KMS-11 (cell line): ENCODE measurements at regions not wholly inside any gene's neighbourhood (a gene's known extent, or its start where the extent isn't known, plus 50 kb on each side); places are given as distances from the start of the nearest gene placed in this dataset.

ENCODE experiments used
- H2AFZ ChIP-seq: fragments of 200-600 bp; sonication (generic); 2 replicates; pipeline ENCODE4 v1.6.1; 2016; ENCODE audit warnings: antibody characterized with exemption, mixed run types, low read depth
- H3K27ac ChIP-seq: fragments of 200-600 bp; sonication (generic); 2 replicates; pipeline ENCODE4 v1.6.1; 2016; ENCODE audit warnings: mild to moderate bottlenecking, mixed run types
- H3K27me3 ChIP-seq: fragments of 200-600 bp; sonication (generic); 2 replicates; pipeline ENCODE4 v1.6.1; 2017; ENCODE audit warnings: mild to moderate bottlenecking, low read depth, mixed run types, moderate library complexity; ENCODE audit not compliant: insufficient read depth
- H3K36me3 ChIP-seq: fragments of 200-600 bp; sonication (generic); 2 replicates; pipeline ENCODE4 v1.6.1; 2017; ENCODE audit warnings: mild to moderate bottlenecking, mixed run types; ENCODE audit not compliant: insufficient read depth
- H3K4me1 ChIP-seq: fragments of 200-600 bp; sonication (generic); 2 replicates; pipeline ENCODE4 v1.6.1; 2016; ENCODE audit warnings: mild to moderate bottlenecking, low read depth, mixed run types; ENCODE audit not compliant: poor library complexity, severe bottlenecking
- H3K4me2 ChIP-seq: fragments of 200-600 bp; sonication (generic); 2 replicates; pipeline ENCODE4 v1.7.0; 2016; ENCODE audit warnings: mild to moderate bottlenecking, mixed run types
- H3K4me3 ChIP-seq: fragments of 200-600 bp; sonication (generic); IDR thresholded peaks from 2 replicates; pipeline ENCODE4 v1.6.1; 2017; ENCODE audit warnings: low read depth, low read length, mixed read lengths; ENCODE audit not compliant: insufficient read depth
- H3K79me2 ChIP-seq: fragments of 200-600 bp; sonication (generic); 2 replicates; pipeline ENCODE4 v1.6.1; 2016; ENCODE audit warnings: low read depth, mixed run types; ENCODE audit not compliant: insufficient read depth
- H3K9ac ChIP-seq: fragments of 200-600 bp; sonication (generic); 2 replicates; pipeline ENCODE4 v1.6.1; 2016; ENCODE audit warnings: mild to moderate bottlenecking, mixed run types
- H4K20me1 ChIP-seq: fragments of 200-600 bp; sonication (generic); 2 replicates; pipeline ENCODE4 v1.6.1; 2016; ENCODE audit warnings: mild to moderate bottlenecking, mixed run types; ENCODE audit not compliant: insufficient read depth
- CTCF ChIP-seq: fragments of 200-600 bp; sonication (generic); conservative IDR thresholded peaks from 2 replicates; pipeline ENCODE4 v1.6.1; 2017; ENCODE audit warnings: low read depth, mild to moderate bottlenecking, antibody characterized with exemption, low read length, moderate library complexity, mixed read lengths

DNA sequence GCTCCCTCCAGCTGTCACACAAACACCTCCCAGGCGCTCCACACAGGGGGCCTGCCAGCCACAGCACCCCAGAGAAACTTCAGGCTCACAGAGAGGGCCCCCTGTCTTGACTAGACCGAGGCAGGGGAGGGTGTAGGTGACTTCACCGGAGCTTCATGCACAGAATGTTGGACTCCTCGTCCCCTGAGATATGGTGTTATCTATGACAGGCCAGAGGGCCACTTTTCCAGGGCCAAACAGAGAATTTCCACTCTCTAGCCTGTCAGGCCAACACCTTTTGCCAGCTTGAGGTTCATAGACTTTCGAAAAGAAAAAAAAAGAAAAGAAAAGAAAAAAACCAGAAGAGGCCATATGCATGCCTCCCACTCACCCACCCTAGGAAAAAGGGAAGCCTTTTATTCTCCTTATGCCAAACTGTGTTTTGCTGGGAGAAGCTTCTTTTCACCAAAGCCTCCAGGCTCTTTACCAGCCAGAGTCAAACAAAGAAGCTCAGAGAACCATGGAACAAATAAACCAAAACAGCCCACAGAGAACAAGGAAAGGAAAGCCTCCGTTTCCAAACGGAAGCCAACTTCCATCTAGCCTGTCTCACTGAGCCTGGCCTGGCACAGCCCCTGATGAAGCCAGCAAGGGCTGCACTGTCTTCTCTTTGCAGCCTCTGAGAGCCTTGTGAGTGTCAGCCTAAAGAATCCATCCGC is 313.2 kb upstream of the JARID2 start:
- TF ChIP-seq CTCF = no peak
- Histone ChIP-seq H3K79me2 (no peaks in the 10 kb centered on the region), H3K36me3 (no peaks in the 10 kb centered on the region), H3K9ac (no peak overlapping the region), H3K27ac (no peak overlapping the region), H4K20me1 (no peaks in the 10 kb centered on the region), H3K4me3 (no peak overlapping the region), H3K27me3 (no peaks in the 10 kb centered on the region), H2AFZ (no peak overlapping the region), H3K4me1 (no peaks in the 10 kb centered on the region), H3K4me2 (no peak overlapping the region)

- Histone ChIP-seq H3K4me2 (no peak overlapping the region), H4K20me1 (no peaks in the 10 kb centered on the region), H3K9ac (no peak overlapping the region), H3K36me3 (no peaks in the 10 kb centered on the region), H3K27ac (no peak overlapping the region), H3K4me1 (no peaks in the 10 kb centered on the region), H3K27me3 (no peaks in the 10 kb centered on the region), H3K4me3 (no peak overlapping the region), H3K79me2 (no peaks in the 10 kb centered on the region), H2AFZ (no peak overlapping the region)
- no peak for TF ChIP-seq CTCF
Measured at GRCh38 chr6:14933183-14933544, 312.7 kb upstream of the JARID2 start.

DNA sequence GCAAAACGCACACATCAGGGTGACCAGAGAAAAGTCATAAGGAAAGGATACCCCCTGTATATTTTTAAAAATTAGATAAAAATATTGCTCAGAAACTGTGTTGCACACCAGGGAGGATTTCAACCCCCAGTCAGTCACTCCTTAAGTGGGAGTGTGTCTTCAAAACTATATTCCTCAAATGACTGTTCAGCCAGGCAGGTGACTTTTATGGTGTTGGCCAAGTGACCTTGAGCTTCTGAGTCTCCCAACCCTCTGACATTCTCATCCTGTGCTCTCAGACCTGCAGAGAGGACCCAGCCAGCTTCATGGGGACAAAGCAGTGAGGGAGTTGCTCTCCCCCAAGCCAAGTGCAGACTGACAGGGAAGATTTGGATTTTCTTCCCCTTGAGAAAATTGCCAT is 311.9 kb upstream of the JARID2 start:
- Histone ChIP-seq H3K79me2 (no peaks in the 10 kb centered on the region), H3K36me3 (no peaks in the 10 kb centered on the region), H3K4me3 (no peak overlapping the region), H2AFZ (no peak overlapping the region), H3K27ac (no peak overlapping the region), H3K4me2 (no peak overlapping the region), H3K4me1 (no peaks in the 10 kb centered on the region), H3K27me3 (no peaks in the 10 kb centered on the region), H3K9ac (no peak overlapping the region), H4K20me1 (no peaks in the 10 kb centered on the region)
- no peak for TF ChIP-seq CTCF

- no peak for TF ChIP-seq CTCF
- Histone ChIP-seq H3K27me3 (no peaks in the 10 kb centered on the region), H2AFZ (no peak overlapping the region), H4K20me1 (no peaks in the 10 kb centered on the region), H3K9ac (no peak overlapping the region), H3K79me2 (no peaks in the 10 kb centered on the region), H3K4me1 (no peaks in the 10 kb centered on the region), H3K27ac (no peak overlapping the region), H3K36me3 (no peaks in the 10 kb centered on the region), H3K4me2 (no peak overlapping the region), H3K4me3 (no peak overlapping the region)
Measured at GRCh38 chr6:14934844-14935243, 311.0 kb upstream of the JARID2 start.
